ENCODE measurements at regions not wholly inside any gene's neighbourhood (a gene's known extent, or its start where the extent isn't known, plus 50 kb on each side); places are given as distances from the start of the nearest gene placed in this dataset.

GRCh38 chr5:149441986-149442385 lies 62.9 kb upstream of the IL17B start:
- no peak for DNase-seq

- no peak for DNase-seq
Measured at GRCh38 chr5:149441194-149441753, 62.2 kb upstream of the IL17B start.

- peak; percentile 15 for DNase-seq
Measured at GRCh38 chr5:149439899-149440542, 60.9 kb upstream of the IL17B start.

- no peak for DNase-seq
Measured at GRCh38 chr5:149438711-149439132, 59.6 kb upstream of the IL17B start.

- no peak for DNase-seq
Measured at GRCh38 chr5:149438281-149438680, 59.2 kb upstream of the IL17B start.

GRCh38 chr5:149437391-149438040 lies 58.4 kb upstream of the IL17B start:
- no peak for DNase-seq

- DNase-seq, result no peak
Measured at GRCh38 chr5:149435660-149436059, 56.6 kb upstream of the IL17B start.

- no peak for DNase-seq
Measured at GRCh38 chr5:149435015-149435376, 55.9 kb upstream of the IL17B start.

GRCh38 chr5:149434162-149435014 lies 55.3 kb upstream of the IL17B start:
- DNase-seq, result peak; percentile 70

- DNase-seq, result no peak
Measured at GRCh38 chr5:149433524-149434131, 54.5 kb upstream of the IL17B start.

- no peak for DNase-seq
Measured at GRCh38 chr5:149432911-149433401, 53.9 kb upstream of the IL17B start.

- DNase-seq, result no peak
Measured at GRCh38 chr5:149432376-149432775, 53.3 kb upstream of the IL17B start.

GRCh38 chr5:149429839-149430721 lies 51.0 kb upstream of the IL17B start:
- no peak for DNase-seq
